ENCODE measurements at regions not wholly inside any gene's neighbourhood (a gene's known extent, or its start where the extent isn't known, plus 50 kb on each side); places are given as distances from the start of the nearest gene placed in this dataset.
"Not testable (repeated sequence)": the region's sequence is repeated elsewhere in the genome, so short reads cannot be mapped to it uniquely, and the experiment has no call there.

DNA sequence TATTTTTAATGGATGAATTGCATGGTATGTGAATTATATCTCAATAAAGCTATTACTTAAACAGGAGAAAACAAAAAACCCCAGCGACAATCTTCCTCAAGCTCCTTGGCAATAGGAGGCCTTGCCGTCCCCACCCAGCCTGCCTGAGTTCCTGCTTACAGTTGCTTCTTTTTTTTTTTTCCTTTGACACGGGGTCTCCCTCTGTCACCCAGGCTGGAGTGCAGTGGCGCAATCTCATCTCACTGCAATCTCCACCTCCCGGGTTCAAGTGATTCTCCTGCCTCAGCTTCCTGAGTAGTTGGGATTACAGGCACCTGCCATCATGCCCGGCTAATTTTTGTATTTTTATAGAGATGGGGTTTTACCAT is 88.6 kb upstream of the CUX1 start:
- not testable (repeated sequence) for H3K4me2 ChIP-seq (ENCODE audit: low read length); H4K8ac ChIP-seq (ENCODE audit: low read depth, low read length)

DNA sequence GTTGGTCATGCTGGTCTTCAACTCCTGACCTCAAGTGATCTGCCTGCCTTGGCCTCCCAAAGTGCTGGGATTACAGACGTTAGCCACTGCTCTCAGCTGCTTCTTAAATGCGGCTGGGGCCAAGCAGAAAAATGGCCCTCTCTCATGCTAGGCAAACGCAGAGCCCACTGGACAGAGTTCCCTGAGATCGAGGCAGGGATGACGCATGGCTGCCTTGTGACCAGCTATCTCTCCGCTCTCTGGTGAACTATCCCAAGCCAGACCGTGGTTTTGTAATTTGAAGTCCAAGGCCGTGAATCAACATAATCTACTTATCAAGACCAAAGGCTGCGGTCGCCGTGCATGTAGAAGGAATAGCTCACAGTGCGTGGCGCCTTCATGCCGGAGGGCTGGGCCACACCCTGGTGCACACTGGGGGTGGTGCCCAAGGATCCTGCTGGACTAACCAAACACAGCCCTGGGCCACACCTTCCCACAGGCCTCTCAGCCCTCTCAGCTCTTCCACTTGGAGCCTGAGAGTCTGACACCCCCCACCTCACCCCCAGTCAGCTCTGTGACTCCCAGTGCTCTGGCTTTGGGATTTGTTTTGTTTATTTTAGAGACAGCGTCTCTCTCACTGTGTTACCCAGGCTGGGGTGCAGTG is 88.1 kb upstream of the CUX1 start:
- no peak overlapping the region for H3K4me2 ChIP-seq (ENCODE audit: low read length)
- no CpG with 5 or more reads among the region's 15 CpGs for WGBS (ENCODE audit: extremely low coverage, insufficient coverage, low lambda C conversion rate)
- no peak overlapping the region for H2BK120ac ChIP-seq (ENCODE audit: low read depth, low read length)
- no peak overlapping the region for H3K27ac ChIP-seq (ENCODE audit: low read depth, low read length)
- no peaks in the 10 kb centered on the region for H3K79me2 ChIP-seq (ENCODE audit: control insufficient read depth, insufficient read depth, low read length)
- no peak for DNase-seq
- H4K8ac ChIP-seq (ENCODE audit: low read depth, low read length), result no peak overlapping the region
- no peak overlapping the region for H3K23ac ChIP-seq (ENCODE audit: low read length)
- H3K56ac ChIP-seq (ENCODE audit: low read length), result no peak overlapping the region
- H4K5ac ChIP-seq (ENCODE audit: low read length), result no peak overlapping the region
- H2BK5ac ChIP-seq (ENCODE audit: low read length), result no peak overlapping the region
- peaks cover 2% of the 10 kb centered on the region for H3K4me1 ChIP-seq (ENCODE audit: control insufficient read depth, low read depth, low read length)
- H2BK15ac ChIP-seq (replicated peaks; ENCODE audit: low read depth), result no peak overlapping the region
- no peaks in the 10 kb centered on the region for H3K27me3 ChIP-seq (ENCODE audit: insufficient read depth, low read length, poor library complexity)
- no peak overlapping the region for H3K9ac ChIP-seq (ENCODE audit: low read length)
- H3K4me3 ChIP-seq (ENCODE audit: low read length), result no peak overlapping the region
- no peaks in the 10 kb centered on the region for H3K79me1 ChIP-seq (ENCODE audit: low read length)
- no peak overlapping the region for H2AK5ac ChIP-seq (ENCODE audit: low read length)
- no peak overlapping the region for H3K4ac ChIP-seq (ENCODE audit: low read depth, low read length)
- H3K18ac ChIP-seq (ENCODE audit: low read length), result no peak overlapping the region
- H3K36me3 ChIP-seq (ENCODE audit: control insufficient read depth, insufficient read depth, low read length), result no peaks in the 10 kb centered on the region

More for the DNA sequence above, 88.6 kb upstream of the CUX1 start:
- not testable (repeated sequence) for H2BK5ac ChIP-seq (ENCODE audit: low read length); H3K18ac ChIP-seq (ENCODE audit: low read length); H2AK5ac ChIP-seq (ENCODE audit: low read length); H2BK120ac ChIP-seq (ENCODE audit: low read depth, low read length); H3K79me1 ChIP-seq (ENCODE audit: low read length); H3K27me3 ChIP-seq (ENCODE audit: insufficient read depth, low read length, poor library complexity); H3K27ac ChIP-seq (ENCODE audit: low read depth, low read length); H3K23ac ChIP-seq (ENCODE audit: low read length); H2BK15ac ChIP-seq (replicated peaks; ENCODE audit: low read depth); H4K5ac ChIP-seq (ENCODE audit: low read length); H3K9ac ChIP-seq (ENCODE audit: low read length); H3K56ac ChIP-seq (ENCODE audit: low read length); H3K4ac ChIP-seq (ENCODE audit: low read depth, low read length); H3K36me3 ChIP-seq (ENCODE audit: control insufficient read depth, insufficient read depth, low read length); DNase-seq; H3K4me1 ChIP-seq (ENCODE audit: control insufficient read depth, low read depth, low read length); H3K79me2 ChIP-seq (ENCODE audit: control insufficient read depth, insufficient read depth, low read length); H3K4me3 ChIP-seq (ENCODE audit: low read length)
- WGBS (ENCODE audit: extremely low coverage, insufficient coverage, low lambda C conversion rate), result no CpG with 5 or more reads among the region's 6 CpGs

DNA sequence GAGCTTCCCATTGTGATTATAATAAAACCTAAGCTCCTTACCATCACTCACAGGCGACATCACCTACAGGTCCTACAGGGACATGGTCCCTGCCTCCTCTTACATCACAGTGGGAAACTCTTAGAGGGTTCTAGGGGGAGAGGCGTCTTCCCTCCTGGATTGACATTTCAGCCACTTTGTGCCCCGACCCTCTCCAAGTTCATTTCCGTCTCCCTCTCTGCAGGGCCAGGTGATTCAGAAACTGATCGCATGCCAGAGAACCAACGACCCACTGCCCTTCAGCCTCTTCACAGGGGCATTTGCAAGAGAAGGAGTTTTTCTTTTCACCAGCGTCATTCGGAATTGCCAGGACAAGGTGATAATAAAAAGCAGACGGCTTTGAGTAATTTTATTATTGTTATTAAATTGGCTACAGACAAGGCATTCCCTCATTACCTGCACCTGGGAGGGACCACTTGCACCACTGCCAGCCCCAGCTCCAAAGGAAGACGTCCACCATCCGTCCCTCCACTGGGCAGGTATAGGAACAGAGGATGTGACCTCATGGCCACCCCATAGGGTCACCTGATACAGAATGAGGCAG is 85.8 kb upstream of the CUX1 start:
- WGBS (ENCODE audit: extremely low coverage, insufficient coverage, low lambda C conversion rate), result no CpG with 5 or more reads among the region's 11 CpGs
- H2AK5ac ChIP-seq (ENCODE audit: low read length), result no peak overlapping the region
- no peaks in the 10 kb centered on the region for H3K36me3 ChIP-seq (ENCODE audit: control insufficient read depth, insufficient read depth, low read length)
- H2BK5ac ChIP-seq (ENCODE audit: low read length), result no peak overlapping the region
- no peak overlapping the region for H3K4me3 ChIP-seq (ENCODE audit: low read length)
- H3K27ac ChIP-seq (ENCODE audit: low read depth, low read length), result no peak overlapping the region
- H3K9ac ChIP-seq (ENCODE audit: low read length), result no peak overlapping the region
- no peak overlapping the region for H3K23ac ChIP-seq (ENCODE audit: low read length)
- H4K5ac ChIP-seq (ENCODE audit: low read length), result no peak overlapping the region
- no peak overlapping the region for H4K8ac ChIP-seq (ENCODE audit: low read depth, low read length)
- DNase-seq, result no peak
- H2BK120ac ChIP-seq (ENCODE audit: low read depth, low read length), result no peak overlapping the region
- H3K4ac ChIP-seq (ENCODE audit: low read depth, low read length), result no peak overlapping the region
- H2BK15ac ChIP-seq (replicated peaks; ENCODE audit: low read depth), result no peak overlapping the region
- no peaks in the 10 kb centered on the region for H3K79me1 ChIP-seq (ENCODE audit: low read length)
- no peaks in the 10 kb centered on the region for H3K27me3 ChIP-seq (ENCODE audit: insufficient read depth, low read length, poor library complexity)
- H3K4me2 ChIP-seq (ENCODE audit: low read length), result no peak overlapping the region
- no peaks in the 10 kb centered on the region for H3K79me2 ChIP-seq (ENCODE audit: control insufficient read depth, insufficient read depth, low read length)
- peak overlapping the region; percentile 25 for H3K56ac ChIP-seq (ENCODE audit: low read length)
- peaks cover 2% of the 10 kb centered on the region for H3K4me1 ChIP-seq (ENCODE audit: control insufficient read depth, low read depth, low read length)
- no peak overlapping the region for H3K18ac ChIP-seq (ENCODE audit: low read length)

DNA sequence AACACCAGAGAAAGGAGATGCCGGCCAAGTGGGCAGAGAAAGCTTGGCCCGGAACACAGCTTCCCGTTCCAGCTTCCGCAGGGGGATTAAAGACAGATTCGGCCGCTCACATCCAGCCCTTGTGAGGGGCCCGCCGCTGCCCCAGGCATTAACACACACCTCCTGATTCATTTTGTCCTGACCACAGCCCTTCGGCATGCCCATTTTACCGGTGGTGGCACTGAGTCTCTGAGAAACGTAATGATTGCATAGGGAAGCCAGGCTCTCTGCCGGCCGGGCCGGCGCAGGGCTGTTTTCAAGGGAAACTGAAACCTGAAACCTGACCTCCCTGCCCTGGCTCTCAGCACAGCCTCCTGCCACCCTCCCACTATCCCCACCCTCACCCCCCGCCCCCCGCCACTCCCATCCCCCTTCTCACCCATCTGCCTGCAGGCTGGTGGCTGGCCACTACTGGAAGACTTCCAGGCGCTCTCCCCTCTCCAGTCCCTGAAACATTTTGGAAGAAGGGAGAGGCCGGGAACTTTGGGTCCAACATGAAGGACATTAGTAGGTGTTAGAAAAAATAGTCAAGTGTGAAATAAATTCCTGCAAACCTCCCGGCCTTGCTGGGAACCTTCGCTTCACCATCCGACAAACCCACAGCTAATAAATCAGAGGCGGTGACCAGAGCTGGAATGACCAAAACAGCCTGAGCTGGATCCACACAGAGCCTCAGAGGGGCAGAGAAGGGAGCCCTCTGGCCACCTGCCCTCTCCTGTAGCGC is 83.5 kb upstream of the CUX1 start:
- H3K4ac ChIP-seq (ENCODE audit: low read depth, low read length), result no peak overlapping the region
- H3K4me1 ChIP-seq (ENCODE audit: control insufficient read depth, low read depth, low read length), result peaks cover 2% of the 10 kb centered on the region
- peak overlapping the region; percentile 82 for H3K18ac ChIP-seq (ENCODE audit: low read length)
- no peak overlapping the region for H4K5ac ChIP-seq (ENCODE audit: low read length)
- H2AK5ac ChIP-seq (ENCODE audit: low read length), result no peak overlapping the region
- no peaks in the 10 kb centered on the region for H3K27me3 ChIP-seq (ENCODE audit: insufficient read depth, low read length, poor library complexity)
- H2BK120ac ChIP-seq (ENCODE audit: low read depth, low read length), result no peak overlapping the region
- no peaks in the 10 kb centered on the region for H3K79me2 ChIP-seq (ENCODE audit: control insufficient read depth, insufficient read depth, low read length)
- no peak overlapping the region for H3K9ac ChIP-seq (ENCODE audit: low read length)
- H3K36me3 ChIP-seq (ENCODE audit: control insufficient read depth, insufficient read depth, low read length), result no peaks in the 10 kb centered on the region
- H3K4me3 ChIP-seq (ENCODE audit: low read length), result no peak overlapping the region
- H3K79me1 ChIP-seq (ENCODE audit: low read length), result no peaks in the 10 kb centered on the region
- peak; percentile 85 for DNase-seq
- H3K27ac ChIP-seq (ENCODE audit: low read depth, low read length), result no peak overlapping the region
- no peak overlapping the region for H2BK15ac ChIP-seq (replicated peaks; ENCODE audit: low read depth)
- no peak overlapping the region for H4K8ac ChIP-seq (ENCODE audit: low read depth, low read length)
- H2BK5ac ChIP-seq (ENCODE audit: low read length), result no peak overlapping the region
- no peak overlapping the region for H3K23ac ChIP-seq (ENCODE audit: low read length)
- no peak overlapping the region for H3K4me2 ChIP-seq (ENCODE audit: low read length)
- WGBS (ENCODE audit: extremely low coverage, insufficient coverage, low lambda C conversion rate), result no CpG with 5 or more reads among the region's 24 CpGs
- peak overlapping the region; percentile 64 for H3K56ac ChIP-seq (ENCODE audit: low read length)

DNA sequence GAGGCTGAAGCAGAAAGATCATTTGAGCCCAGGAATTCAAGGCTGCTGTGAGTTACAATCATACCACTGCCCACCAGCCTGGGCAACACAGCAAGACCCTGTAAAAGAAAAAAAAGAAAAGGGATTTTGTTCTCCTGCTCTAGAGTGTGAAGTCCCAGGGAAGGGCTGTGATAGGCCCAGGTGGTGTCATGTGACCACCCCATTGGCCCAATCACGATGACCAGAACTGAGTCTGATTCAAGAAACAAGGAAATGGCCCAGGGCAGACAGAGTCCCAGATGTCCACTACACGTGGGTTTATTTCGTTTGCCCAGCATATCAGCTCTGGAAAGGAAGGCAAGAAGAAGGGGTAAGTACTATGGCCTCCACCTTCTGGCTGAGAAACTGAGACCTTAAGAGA is 81.3 kb upstream of the CUX1 start:
- H3K56ac ChIP-seq (ENCODE audit: low read length), result no peak overlapping the region
- no peak overlapping the region for H3K27ac ChIP-seq (ENCODE audit: low read depth, low read length)
- H3K4me2 ChIP-seq (ENCODE audit: low read length), result no peak overlapping the region
- H2BK5ac ChIP-seq (ENCODE audit: low read length), result no peak overlapping the region
- no peak overlapping the region for H4K8ac ChIP-seq (ENCODE audit: low read depth, low read length)
- no peaks in the 10 kb centered on the region for H3K79me1 ChIP-seq (ENCODE audit: low read length)
- no CpG with 5 or more reads among the region's 3 CpGs for WGBS (ENCODE audit: extremely low coverage, insufficient coverage, low lambda C conversion rate)
- no peak overlapping the region for H3K4me3 ChIP-seq (ENCODE audit: low read length)
- peaks cover 2% of the 10 kb centered on the region for H3K4me1 ChIP-seq (ENCODE audit: control insufficient read depth, low read depth, low read length)
- DNase-seq, result no peak
- no peak overlapping the region for H2AK5ac ChIP-seq (ENCODE audit: low read length)
- H4K5ac ChIP-seq (ENCODE audit: low read length), result no peak overlapping the region
- H2BK15ac ChIP-seq (replicated peaks; ENCODE audit: low read depth), result no peak overlapping the region
- no peak overlapping the region for H2BK120ac ChIP-seq (ENCODE audit: low read depth, low read length)
- H3K36me3 ChIP-seq (ENCODE audit: control insufficient read depth, insufficient read depth, low read length), result no peaks in the 10 kb centered on the region
- H3K23ac ChIP-seq (ENCODE audit: low read length), result no peak overlapping the region
- no peaks in the 10 kb centered on the region for H3K79me2 ChIP-seq (ENCODE audit: control insufficient read depth, insufficient read depth, low read length)
- H3K9ac ChIP-seq (ENCODE audit: low read length), result no peak overlapping the region
- H3K4ac ChIP-seq (ENCODE audit: low read depth, low read length), result no peak overlapping the region
- no peak overlapping the region for H3K18ac ChIP-seq (ENCODE audit: low read length)
- H3K27me3 ChIP-seq (ENCODE audit: insufficient read depth, low read length, poor library complexity), result no peaks in the 10 kb centered on the region

All from mesendoderm (in vitro differentiated cells).